IPS DF 6.9 (cell line): ENCODE measurements at regions not wholly inside any gene's neighbourhood (a gene's known extent, or its start where the extent isn't known, plus 50 kb on each side); places are given as distances from the start of the nearest gene placed in this dataset.

ENCODE experiments used
- DNase-seq: peaks from one replicate; pipeline ENCODE4 v3.0.0-alpha.2; 2013; ENCODE audit warnings: low read depth, low spot score
- H3K27ac ChIP-seq: one replicate; pipeline ENCODE4 v1.5.1; 2013; ENCODE audit warnings: low read length, control low read depth
- H3K27me3 ChIP-seq: 2 replicates; pipeline ENCODE4 v1.6.1; 2013; ENCODE audit warnings: mild to moderate bottlenecking, low read length; ENCODE audit not compliant: control insufficient read depth, insufficient read depth
- H3K36me3 ChIP-seq: 2 replicates; pipeline ENCODE4 v1.6.1; 2013; ENCODE audit warnings: low read length; ENCODE audit not compliant: control insufficient read depth, insufficient read depth
- H3K4me1 ChIP-seq: 2 replicates; pipeline ENCODE4 v1.6.1; 2013; ENCODE audit warnings: low read length; ENCODE audit not compliant: control insufficient read depth, insufficient read depth
- H3K4me3 ChIP-seq: 2 replicates; pipeline ENCODE4 v1.5.1; 2013; ENCODE audit warnings: mild to moderate bottlenecking, low read length
- H3K9me3 ChIP-seq: 2 replicates; pipeline ENCODE4 v1.6.1; 2013; ENCODE audit warnings: low read length, inconsistent platforms; ENCODE audit not compliant: control insufficient read depth, insufficient read depth
- WGBS: extraction: QIAGEN DNeasy Blood & Tissue Kit; methylation state at CpG from one replicate; pipeline ENCODE4 v1.1.7; 2013; ENCODE audit warnings: mixed read lengths, missing lambda C conversion rate; ENCODE audit not compliant: insufficient read length, insufficient coverage; 5-methylcytosine and 5-hydroxymethylcytosine counted together

DNA sequence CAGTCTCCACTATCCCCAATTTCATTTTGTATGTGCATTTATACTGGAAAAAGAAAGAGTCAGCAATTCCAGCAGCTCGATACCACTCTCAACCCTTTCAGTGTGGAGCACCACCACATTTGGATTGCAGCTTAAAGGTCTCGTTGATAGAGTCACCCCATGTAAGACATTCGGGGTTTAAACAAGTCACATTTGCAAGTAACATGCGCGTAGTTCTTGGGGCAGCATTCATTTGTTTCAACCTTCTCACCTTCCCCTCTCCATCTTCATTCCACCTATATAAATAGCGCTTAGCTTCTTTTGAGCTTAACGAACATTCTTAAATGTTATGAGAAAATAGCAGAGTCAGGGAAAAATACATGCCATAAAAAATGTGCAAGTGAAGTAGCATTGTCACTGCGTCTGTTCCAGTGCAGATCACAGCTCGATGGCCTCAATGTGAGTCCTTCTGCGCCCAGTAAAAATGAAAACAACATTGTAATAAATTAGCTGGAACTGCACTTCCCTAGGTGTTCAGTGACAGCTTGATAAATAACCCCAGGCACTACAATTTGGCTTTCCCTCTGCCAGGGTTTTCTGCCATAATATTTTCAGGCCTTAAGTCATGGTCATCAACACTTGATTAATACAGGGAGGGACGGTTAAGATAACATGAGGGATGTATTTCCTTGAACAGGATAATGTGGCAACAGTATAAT is 737.8 kb upstream of the NRSN1 start:
- H3K27me3 ChIP-seq: no peaks in the 10 kb centered on the region
- no CpG with 5 or more reads among the region's 11 CpGs for WGBS
- no peaks in the 10 kb centered on the region for H3K36me3 ChIP-seq
- H3K9me3 ChIP-seq: no peaks in the 10 kb centered on the region
- no peak overlapping the region for H3K4me3 ChIP-seq
- no peaks in the 10 kb centered on the region for H3K4me1 ChIP-seq
- DNase-seq: no peak
- no peak overlapping the region for H3K27ac ChIP-seq

DNA sequence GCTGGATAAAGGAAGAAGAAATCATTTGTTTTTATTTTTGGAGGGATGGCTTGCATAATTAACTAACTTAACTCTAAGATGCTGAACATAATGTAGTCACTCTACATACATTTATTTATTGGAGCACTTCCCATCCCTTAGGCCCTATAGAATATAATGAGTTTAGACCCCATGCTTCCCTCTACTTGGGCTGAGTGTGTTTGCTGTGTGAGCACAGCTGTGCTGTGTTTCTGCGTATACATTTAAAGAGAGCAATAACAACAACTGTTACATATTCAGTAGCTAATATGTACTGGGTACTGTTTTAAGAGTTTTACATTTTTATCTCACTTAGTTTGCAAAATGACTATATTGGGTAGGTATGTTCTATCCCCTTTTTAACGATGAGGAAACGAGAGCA is 736.6 kb upstream of the NRSN1 start:
- WGBS: no CpG with 5 or more reads among the region's 3 CpGs
- Histone ChIP-seq H3K27me3 (no peaks in the 10 kb centered on the region), H3K4me3 (no peak overlapping the region), H3K9me3 (no peaks in the 10 kb centered on the region), H3K27ac (no peak overlapping the region), H3K36me3 (no peaks in the 10 kb centered on the region), H3K4me1 (no peaks in the 10 kb centered on the region)
- DNase-seq: no peak

- WGBS: no CpG with 5 or more reads among the region's 2 CpGs
Observed at GRCh38 chr6:23390221-23390620, 735.8 kb upstream of the NRSN1 start.

DNA sequence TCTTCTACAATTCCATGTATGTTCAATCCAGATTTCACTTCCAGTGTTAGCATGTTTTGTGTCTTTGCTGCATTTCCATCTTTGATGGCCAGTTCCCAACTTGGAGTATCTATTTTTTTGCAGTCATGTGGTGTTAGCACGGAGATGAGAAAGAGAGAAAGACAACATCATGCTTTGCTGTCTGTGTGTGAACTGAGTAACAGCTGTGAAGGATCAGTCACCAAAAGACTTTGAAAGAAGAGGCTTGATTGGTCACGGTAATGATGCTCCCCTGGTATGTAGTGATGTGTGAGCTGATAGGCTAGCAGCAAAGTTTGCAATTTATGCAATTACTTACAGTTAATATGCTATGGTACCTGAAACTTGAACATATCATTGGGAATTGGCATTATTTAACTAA is 731.3 kb upstream of the NRSN1 start:
- no peaks in the 10 kb centered on the region for H3K9me3 ChIP-seq
- no peak for DNase-seq
- H3K4me3 ChIP-seq: no peak overlapping the region
- H3K4me1 ChIP-seq: 0 out of 2 replicates have a peak, but pooled peaks cover 1% of the 10 kb centered on the region
- H3K36me3 ChIP-seq: no peaks in the 10 kb centered on the region
- H3K27me3 ChIP-seq: no peaks in the 10 kb centered on the region
- WGBS: no CpG with 5 or more reads among the region's 2 CpGs
- no peak overlapping the region for H3K27ac ChIP-seq

More at GRCh38 chr6:23390221-23390620, 735.8 kb upstream of the NRSN1 start:
- no peaks in the 10 kb centered on the region for H3K4me1 ChIP-seq
- H3K27me3 ChIP-seq: no peaks in the 10 kb centered on the region
- H3K4me3 ChIP-seq: no peak overlapping the region
- no peaks in the 10 kb centered on the region for H3K9me3 ChIP-seq
- no peak for DNase-seq
- no peak overlapping the region for H3K27ac ChIP-seq
- no peaks in the 10 kb centered on the region for H3K36me3 ChIP-seq

- WGBS: no CpG with 5 or more reads among the region's 2 CpGs
- Histone ChIP-seq H3K4me1 (0 out of 2 replicates have a peak, but pooled peaks cover 1% of the 10 kb centered on the region), H3K36me3 (no peaks in the 10 kb centered on the region), H3K27me3 (no peaks in the 10 kb centered on the region), H3K4me3 (no peak overlapping the region), H3K9me3 (no peaks in the 10 kb centered on the region), H3K27ac (no peak overlapping the region)
- no peak for DNase-seq
Observed at GRCh38 chr6:23395381-23395780, 730.6 kb upstream of the NRSN1 start.

GRCh38 chr6:23396949-23397348 is 729.1 kb upstream of the NRSN1 start:
- 0 out of 2 replicates have a peak, but pooled peaks cover 1% of the 10 kb centered on the region for H3K4me1 ChIP-seq
- no CpG with 5 or more reads among the region's 3 CpGs for WGBS
- DNase-seq: peak; percentile 4
- no peak overlapping the region for H3K4me3 ChIP-seq
- no peaks in the 10 kb centered on the region for H3K36me3 ChIP-seq
- H3K9me3 ChIP-seq: no peaks in the 10 kb centered on the region
- H3K27ac ChIP-seq: no peak overlapping the region
- no peaks in the 10 kb centered on the region for H3K27me3 ChIP-seq

DNA sequence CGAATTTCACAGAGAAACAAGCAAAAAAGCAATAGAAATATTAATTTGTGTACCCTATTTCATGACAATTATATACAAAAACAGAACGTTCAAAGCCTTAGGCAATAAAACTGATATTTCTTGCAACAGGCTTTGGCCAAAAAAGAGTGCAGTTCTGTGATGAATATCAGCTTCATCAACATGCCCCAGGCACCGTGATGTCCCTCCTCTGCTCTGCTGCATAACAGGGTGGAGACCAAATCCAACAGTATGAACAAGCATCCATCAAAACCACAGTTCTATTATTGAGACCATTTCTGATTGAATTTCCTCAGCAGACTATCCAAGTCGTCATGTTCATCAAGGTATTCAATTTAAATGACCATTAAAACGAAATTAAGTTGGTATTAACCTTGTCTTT is 722.6 kb upstream of the NRSN1 start:
- Histone ChIP-seq H3K9me3 (no peaks in the 10 kb centered on the region), H3K27ac (no peak overlapping the region), H3K4me3 (no peak overlapping the region), H3K27me3 (no peaks in the 10 kb centered on the region), H3K36me3 (no peaks in the 10 kb centered on the region), H3K4me1 (no peaks in the 10 kb centered on the region)
- WGBS: no CpG with 5 or more reads among the region's 5 CpGs
- DNase-seq: no peak

- H3K4me1 ChIP-seq: no peaks in the 10 kb centered on the region
- H3K27me3 ChIP-seq: no peaks in the 10 kb centered on the region
- no peak overlapping the region for H3K4me3 ChIP-seq
- H3K9me3 ChIP-seq: no peaks in the 10 kb centered on the region
- DNase-seq: no peak
- no CpG with 5 or more reads among the region's 7 CpGs for WGBS
- no peak overlapping the region for H3K27ac ChIP-seq
- no peaks in the 10 kb centered on the region for H3K36me3 ChIP-seq
Observed at GRCh38 chr6:23409531-23409930, 716.5 kb upstream of the NRSN1 start.

- no peaks in the 10 kb centered on the region for H3K27me3 ChIP-seq
- no peak for DNase-seq
- H3K4me3 ChIP-seq: no peak overlapping the region
- no CpG with 5 or more reads among the region's 8 CpGs for WGBS
- no peaks in the 10 kb centered on the region for H3K36me3 ChIP-seq
- no peaks in the 10 kb centered on the region for H3K9me3 ChIP-seq
- no peaks in the 10 kb centered on the region for H3K4me1 ChIP-seq
- no peak overlapping the region for H3K27ac ChIP-seq
Observed at GRCh38 chr6:23410439-23410838, 715.6 kb upstream of the NRSN1 start.

DNA sequence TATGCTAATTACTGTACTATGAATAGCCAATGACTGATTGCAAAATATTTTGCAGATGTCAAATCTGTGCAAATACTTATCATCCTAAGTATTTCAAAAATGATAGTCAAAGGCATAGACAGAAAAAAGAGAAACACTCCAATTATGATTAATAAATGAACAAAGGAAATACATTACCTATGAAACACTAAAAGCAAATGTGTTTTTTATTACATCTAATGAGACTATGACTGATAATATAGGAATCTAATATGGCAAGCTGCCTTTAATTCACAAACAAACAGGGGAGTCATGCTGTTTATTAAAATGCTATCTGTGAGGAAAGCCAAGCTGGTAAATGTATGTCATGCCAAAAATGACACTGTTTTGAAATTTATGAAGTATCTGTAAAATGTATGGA is 713.2 kb upstream of the NRSN1 start:
- Histone ChIP-seq H3K27ac (no peak overlapping the region), H3K27me3 (no peaks in the 10 kb centered on the region), H3K4me3 (no peak overlapping the region), H3K9me3 (no peaks in the 10 kb centered on the region), H3K36me3 (no peaks in the 10 kb centered on the region), H3K4me1 (no peaks in the 10 kb centered on the region)
- no peak for DNase-seq

DNA sequence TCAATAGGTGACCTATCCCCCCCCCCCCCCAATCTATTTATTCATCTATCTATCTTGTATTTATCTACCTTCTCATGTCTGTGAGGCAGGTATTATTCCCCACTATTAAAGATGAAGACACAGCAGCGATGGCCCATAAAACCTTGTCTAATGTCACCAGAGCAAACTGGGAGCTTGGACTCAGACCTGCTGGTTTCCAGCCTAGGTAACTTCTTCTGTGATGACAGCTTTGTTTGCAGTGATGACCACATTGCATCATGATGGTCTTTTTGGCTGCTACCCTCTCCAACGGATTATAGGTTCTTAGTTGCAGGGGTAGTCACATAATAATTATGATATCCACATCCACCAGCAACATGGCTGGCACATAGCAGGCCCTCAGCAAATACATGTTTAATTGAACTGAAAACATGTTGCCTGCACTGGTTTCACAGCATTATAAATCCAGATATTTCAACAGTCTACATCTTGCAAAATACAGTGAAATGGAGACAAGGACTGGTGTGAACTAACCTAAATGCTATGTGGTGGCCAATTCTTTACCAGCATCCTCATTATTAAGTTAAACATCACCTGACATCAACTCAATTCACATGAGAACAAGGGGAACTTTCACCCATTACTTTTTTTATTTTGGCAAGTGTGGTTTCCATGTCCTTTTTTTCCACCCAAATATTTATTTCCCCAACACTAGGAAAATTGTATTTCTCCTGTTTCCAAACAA is 712.5 kb upstream of the NRSN1 start:
- Histone ChIP-seq H3K36me3 (no peaks in the 10 kb centered on the region), H3K4me3 (no peak overlapping the region), H3K9me3 (no peaks in the 10 kb centered on the region), H3K27me3 (no peaks in the 10 kb centered on the region), H3K4me1 (no peaks in the 10 kb centered on the region), H3K27ac (no peak overlapping the region)
- no CpG with 5 or more reads among the region's 2 CpGs for WGBS
- DNase-seq: no peak
